ENCODE measurements at regions not wholly inside any gene's neighbourhood (a gene's known extent, or its start where the extent isn't known, plus 50 kb on each side); places are given as distances from the start of the nearest gene placed in this dataset.
"Not testable (repeated sequence)": the region's sequence is repeated elsewhere in the genome, so short reads cannot be mapped to it uniquely, and the experiment has no call there.

GRCh38 chr6:61217714-61218113, 1068.3 kb downstream of the KHDRBS2 start:
- no peak for DNase-seq
- intact Hi-C loops (cut with DNase I) = no loop called here

GRCh38 chr6:61210549-61210948, 1075.5 kb downstream of the KHDRBS2 start:
- no peak for DNase-seq
- intact Hi-C loops (cut with DNase I) = no loop called here

GRCh38 chr6:61203966-61204496, 1082.0 kb downstream of the KHDRBS2 start:
- peak in 1 of 10 donors; percentile 55 for DNase-seq
- intact Hi-C loops (cut with DNase I) = no loop called here

DNA sequence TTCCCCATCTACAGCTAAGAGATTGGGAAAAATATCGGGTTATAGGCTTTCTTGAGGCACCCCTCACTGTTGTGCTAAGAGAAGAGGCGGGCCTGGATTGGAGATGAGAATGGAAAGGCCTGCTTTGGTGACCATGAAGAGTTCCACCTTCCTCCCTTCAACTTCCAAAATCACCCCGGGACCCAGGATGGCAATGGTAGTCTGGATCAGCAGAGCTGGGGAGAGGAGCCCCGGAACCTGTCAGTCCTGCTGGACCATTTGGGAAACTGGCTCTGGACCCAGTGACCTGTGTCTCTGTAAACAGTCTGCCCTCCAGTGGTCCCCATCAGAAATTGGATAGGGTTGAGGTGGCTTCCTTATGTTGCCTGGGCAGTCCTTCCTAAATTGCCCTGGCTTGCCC, 1085.6 kb downstream of the KHDRBS2 start:
- peak in 2 of 10 donors; percentile 57 to 65 for DNase-seq
- intact Hi-C loops (cut with DNase I) = no loop called here

- intact Hi-C loops (cut with DNase I) = no loop called here
- DNase-seq = peak in 3 of 10 donors; percentile 33 to 65 (median 61)
These were observed 1092.3 kb downstream of the KHDRBS2 start for GRCh38 chr6:61193771-61194170.

DNA sequence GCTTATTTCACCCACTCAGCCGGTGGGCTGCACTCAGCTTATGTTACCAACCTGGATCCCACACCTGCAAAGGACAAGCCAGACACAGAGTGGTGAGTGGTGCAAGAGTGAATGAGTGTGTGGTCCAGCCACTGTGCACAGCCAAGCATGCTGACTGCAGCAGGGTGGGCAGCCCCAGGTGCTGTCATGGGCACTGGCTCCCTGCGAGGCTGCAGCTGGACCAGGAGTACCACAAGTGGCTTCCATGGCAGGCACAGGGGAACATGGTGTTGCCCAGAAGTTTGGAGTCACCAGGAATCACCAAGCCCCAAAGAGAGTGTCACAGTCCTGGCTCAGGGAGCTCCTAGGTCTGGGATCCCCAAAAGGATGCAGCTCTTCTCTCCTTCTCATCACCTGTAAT, 1093.4 kb downstream of the KHDRBS2 start:
- intact Hi-C loops (cut with DNase I) = no loop called here
- peak in 2 of 10 donors; percentile 30 to 57 for DNase-seq

- intact Hi-C loops (cut with DNase I) = no loop called here
- no peak for DNase-seq
These were observed 1117.1 kb downstream of the KHDRBS2 start for GRCh38 chr6:61168878-61169277.

- intact Hi-C loops (cut with DNase I); DNase-seq: not testable (repeated sequence)
These were observed 1137.0 kb downstream of the KHDRBS2 start for GRCh38 chr6:61149039-61149438.

GRCh38 chr6:61142261-61142660, 1143.8 kb downstream of the KHDRBS2 start:
- intact Hi-C loops (cut with DNase I) = not testable (repeated sequence)

GRCh38 chr6:61134028-61134427, 1152.0 kb downstream of the KHDRBS2 start:
- intact Hi-C loops (cut with DNase I) = no loop called here
- DNase-seq = peak in 1 of 10 donors; percentile 56

More at GRCh38 chr6:61142261-61142660, 1143.8 kb downstream of the KHDRBS2 start:
- DNase-seq = not testable (repeated sequence)

- intact Hi-C loops (cut with DNase I); DNase-seq: not testable (repeated sequence)
These were observed 1171.8 kb downstream of the KHDRBS2 start for GRCh38 chr6:61114185-61114584.

DNA sequence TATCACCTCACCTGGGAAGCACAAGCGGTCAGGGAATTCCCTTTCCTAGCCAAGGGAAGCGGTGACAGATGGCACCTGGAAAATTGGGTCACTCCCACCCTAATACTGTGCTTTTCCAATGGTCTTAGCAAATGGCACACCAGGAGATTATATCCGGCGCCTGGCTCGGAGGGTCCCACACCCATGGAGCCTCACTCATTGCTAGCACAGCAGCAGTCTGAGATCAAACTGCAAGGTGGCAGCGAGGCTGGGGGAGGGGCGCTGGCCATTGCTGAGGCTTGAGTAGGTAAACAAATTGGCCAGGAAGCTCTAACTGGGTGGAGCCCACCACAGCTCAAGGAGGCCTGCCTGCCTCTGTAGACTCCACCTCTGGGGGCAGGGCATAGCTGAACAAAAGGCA, 1178.1 kb downstream of the KHDRBS2 start:
- DNase-seq = peak in 3 of 10 donors; percentile 52 to 66 (median 56)
- intact Hi-C loops (cut with DNase I) = not testable (repeated sequence)

- DNase-seq; intact Hi-C loops (cut with DNase I): not testable (repeated sequence)
These were observed 1182.4 kb downstream of the KHDRBS2 start for GRCh38 chr6:61103660-61104059.

GRCh38 chr6:61100072-61100471, 1186.0 kb downstream of the KHDRBS2 start:
- intact Hi-C loops (cut with DNase I) = no loop called here
- no peak for DNase-seq

- intact Hi-C loops (cut with DNase I); DNase-seq: not testable (repeated sequence)
These were observed 1186.5 kb downstream of the KHDRBS2 start for GRCh38 chr6:61099561-61099960.

- DNase-seq; intact Hi-C loops (cut with DNase I): not testable (repeated sequence)
These were observed 1198.0 kb downstream of the KHDRBS2 start for GRCh38 chr6:61087986-61088385.

DNA sequence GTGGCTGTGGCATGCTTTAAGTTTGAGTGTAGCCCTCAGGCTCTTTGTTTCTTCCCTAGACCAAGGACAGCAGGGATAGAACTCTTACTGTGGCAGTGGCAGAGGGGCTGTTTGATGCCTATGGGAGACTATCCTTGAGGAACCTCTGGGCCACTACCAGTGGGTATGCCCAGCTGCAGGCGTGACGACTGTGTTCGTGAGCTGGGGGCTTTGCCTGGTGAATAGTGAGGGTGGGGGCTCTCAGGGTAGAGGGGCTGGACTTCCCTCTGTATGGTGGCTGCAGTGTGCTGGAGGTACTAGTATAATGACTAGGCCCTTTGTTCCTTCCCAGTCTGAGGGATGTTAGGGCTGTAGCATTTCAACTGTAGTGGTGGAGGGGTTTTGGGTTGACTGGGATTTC, 1242.0 kb downstream of the KHDRBS2 start:
- DNase-seq = peak in 2 of 10 donors; percentile 56 to 67
- intact Hi-C loops (cut with DNase I) = no loop called here
